Breast epithelium (tissue), 4 donors: ENCODE measurements at regions not wholly inside any gene's neighbourhood (a gene's known extent, or its start where the extent isn't known, plus 50 kb on each side); places are given as distances from the start of the nearest gene placed in this dataset.

Source experiments
- DNase-seq, 2 donors: peaks; one replicate each; pipeline ENCODE4 v3.0.0-alpha.2; 2019; ENCODE audit warnings: low spot score in 2 of 2
- H3K27ac ChIP-seq, 2 donors: fragments of 200-600 bp; sonication (generic) in 1 of 2; one replicate each; pipeline ENCODE4 v1.5.1; 2016 to 2019; ENCODE audit warnings: mild to moderate bottlenecking in 1 of 2
- H3K27me3 ChIP-seq, 2 donors: fragments of 200-600 bp; sonication (generic) in 1 of 2; one replicate each; pipeline versions ENCODE4 v1.5.1 to v1.6.0; 2017 to 2019; ENCODE audit warnings: control low read depth in 1 of 2, mild to moderate bottlenecking in 1 of 2
- H3K36me3 ChIP-seq: fragments of 200-600 bp; one replicate; pipeline ENCODE4 v1.5.1; 2019
- H3K4me1 ChIP-seq, 2 donors: fragments of 200-600 bp; sonication (generic); one replicate each; pipeline ENCODE4 v1.5.1; 2016 to 2019; ENCODE audit warnings: control low read depth in 1 of 2
- H3K4me3 ChIP-seq, 3 donors: fragments of 200-600 bp; sonication (generic); 1 replicate in 2 of 3; 2 replicates in 1 of 3; pipeline ENCODE4 v1.5.1; 2016 to 2019; ENCODE audit warnings: mild to moderate bottlenecking in 3 of 3, moderate library complexity in 2 of 3
- H3K9me3 ChIP-seq, 2 donors: fragments of 200-600 bp; sonication (generic) in 1 of 2; one replicate each; pipeline ENCODE4 v1.5.1; 2016 to 2019; ENCODE audit warnings: control low read depth in 1 of 2
- POLR2A ChIP-seq: fragments of 450-650 bp; IDR thresholded peaks from one replicate; pipeline ENCODE4 v1.6.1; 2016; ENCODE audit warnings: antibody characterized with exemption, mild to moderate bottlenecking, moderate library complexity
- POLR2AphosphoS5 ChIP-seq, 3 donors: sonication (generic); formaldehyde crosslinking; IDR thresholded peaks; one replicate each; pipeline ENCODE4 v1.6.1; 2017; ENCODE audit warnings: antibody characterized with exemption in 3 of 3
- intact Hi-C: fragments of 100-400 bp; cut with DNase I; formaldehyde crosslinking; loops from one replicate; pipeline ENCODE4 v1.15.1; 2023; ENCODE audit warnings: low total_unique reads
- TF ChIP-seq, protein P1 (sequence below), 3 donors: fragments of 450-650 bp; IDR thresholded peaks; one replicate each; pipeline ENCODE4 v1.5.1; 2016 to 2017; ENCODE audit warnings: antibody characterized with exemption in 3 of 3, mild to moderate bottlenecking in 3 of 3, moderate library complexity in 3 of 3

- TF ChIP-seq, protein P1, sequence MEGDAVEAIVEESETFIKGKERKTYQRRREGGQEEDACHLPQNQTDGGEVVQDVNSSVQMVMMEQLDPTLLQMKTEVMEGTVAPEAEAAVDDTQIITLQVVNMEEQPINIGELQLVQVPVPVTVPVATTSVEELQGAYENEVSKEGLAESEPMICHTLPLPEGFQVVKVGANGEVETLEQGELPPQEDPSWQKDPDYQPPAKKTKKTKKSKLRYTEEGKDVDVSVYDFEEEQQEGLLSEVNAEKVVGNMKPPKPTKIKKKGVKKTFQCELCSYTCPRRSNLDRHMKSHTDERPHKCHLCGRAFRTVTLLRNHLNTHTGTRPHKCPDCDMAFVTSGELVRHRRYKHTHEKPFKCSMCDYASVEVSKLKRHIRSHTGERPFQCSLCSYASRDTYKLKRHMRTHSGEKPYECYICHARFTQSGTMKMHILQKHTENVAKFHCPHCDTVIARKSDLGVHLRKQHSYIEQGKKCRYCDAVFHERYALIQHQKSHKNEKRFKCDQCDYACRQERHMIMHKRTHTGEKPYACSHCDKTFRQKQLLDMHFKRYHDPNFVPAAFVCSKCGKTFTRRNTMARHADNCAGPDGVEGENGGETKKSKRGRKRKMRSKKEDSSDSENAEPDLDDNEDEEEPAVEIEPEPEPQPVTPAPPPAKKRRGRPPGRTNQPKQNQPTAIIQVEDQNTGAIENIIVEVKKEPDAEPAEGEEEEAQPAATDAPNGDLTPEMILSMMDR (IDR thresholded peaks at IDR 0.05), result no peak
- TF ChIP-seq POLR2A (no peak), POLR2AphosphoS5 (IDR thresholded peaks at IDR 0.05) (no peak)
- Histone ChIP-seq H3K4me3 (no peak overlapping the region), H3K27me3 (no peaks in the 10 kb centered on the region), H3K27ac (peak overlapping the region in 1 of 2 donors; percentile 38), H3K36me3 (no peaks in the 10 kb centered on the region), H3K9me3 (no peaks in the 10 kb centered on the region), H3K4me1 (no peaks in the 10 kb centered on the region)
- no peak for DNase-seq
- intact Hi-C loops, result no loop called here
Observed at GRCh38 chr16:80300456-80300855, 240.3 kb upstream of the DYNLRB2 start.

GRCh38 chr16:80299416-80299815 is 241.4 kb upstream of the DYNLRB2 start:
- no peak overlapping the region for H3K27ac ChIP-seq
- intact Hi-C loops, result no loop called here
- no peaks in the 10 kb centered on the region for H3K27me3 ChIP-seq
- DNase-seq, result no peak
- no peaks in the 10 kb centered on the region for H3K4me1 ChIP-seq
- no peaks in the 10 kb centered on the region for H3K9me3 ChIP-seq
- H3K4me3 ChIP-seq, result no peak overlapping the region
- H3K36me3 ChIP-seq, result no peaks in the 10 kb centered on the region
- TF ChIP-seq POLR2AphosphoS5 (IDR thresholded peaks at IDR 0.05) (no peak), POLR2A (no peak)
- TF ChIP-seq, protein P1 (IDR thresholded peaks at IDR 0.05), result no peak

GRCh38 chr16:80298676-80299075 is 242.1 kb upstream of the DYNLRB2 start:
- no peaks in the 10 kb centered on the region for H3K36me3 ChIP-seq
- DNase-seq, result no peak
- H3K4me3 ChIP-seq, result no peak overlapping the region
- H3K4me1 ChIP-seq, result no peaks in the 10 kb centered on the region
- no peak for TF ChIP-seq POLR2AphosphoS5 (IDR thresholded peaks at IDR 0.05)
- TF ChIP-seq, protein P1 (IDR thresholded peaks at IDR 0.05), result no peak
- no peak for TF ChIP-seq POLR2A
- no peaks in the 10 kb centered on the region for H3K9me3 ChIP-seq
- intact Hi-C loops, result no loop called here
- H3K27ac ChIP-seq, result no peak overlapping the region
- H3K27me3 ChIP-seq, result no peaks in the 10 kb centered on the region

GRCh38 chr16:80296034-80296433 is 244.8 kb upstream of the DYNLRB2 start:
- Histone ChIP-seq H3K4me3 (no peak overlapping the region), H3K27ac (no peak overlapping the region), H3K4me1 (no peaks in the 10 kb centered on the region), H3K27me3 (no peaks in the 10 kb centered on the region), H3K9me3 (no peaks in the 10 kb centered on the region), H3K36me3 (no peaks in the 10 kb centered on the region)
- TF ChIP-seq POLR2A (no peak), POLR2AphosphoS5 (IDR thresholded peaks at IDR 0.05) (no peak)
- TF ChIP-seq, protein P1 (IDR thresholded peaks at IDR 0.05), result no peak
- DNase-seq, result no peak
- intact Hi-C loops, result no loop called here

- Histone ChIP-seq H3K4me3 (no peak overlapping the region), H3K36me3 (no peaks in the 10 kb centered on the region), H3K27ac (no peak overlapping the region), H3K9me3 (no peaks in the 10 kb centered on the region), H3K4me1 (no peaks in the 10 kb centered on the region), H3K27me3 (no peaks in the 10 kb centered on the region)
- DNase-seq, result no peak
- intact Hi-C loops, result no loop called here
- TF ChIP-seq, protein P1 (IDR thresholded peaks at IDR 0.05), result no peak
- no peak for TF ChIP-seq POLR2A
- TF ChIP-seq POLR2AphosphoS5 (IDR thresholded peaks at IDR 0.05), result no peak
Observed at GRCh38 chr16:80294172-80294571, 246.6 kb upstream of the DYNLRB2 start.
